H1 (cell line): ENCODE measurements at regions not wholly inside any gene's neighbourhood (a gene's known extent, or its start where the extent isn't known, plus 50 kb on each side); places are given as distances from the start of the nearest gene placed in this dataset.

Experiments used
- BACH1 ChIP-seq: IDR thresholded peaks from 2 replicates; pipeline ENCODE4 v1.6.1; 2012; ENCODE audit warnings: low read length, improper control_type of control experiment
- BRCA1 ChIP-seq: IDR thresholded peaks from 2 replicates; pipeline ENCODE4 v1.6.1; 2012; ENCODE audit warnings: low read depth, low read length, improper control_type of control experiment
- EZH2 ChIP-seq: fragments of 200-600 bp; sonication (generic); IDR thresholded peaks from 2 replicates; pipeline ENCODE4 v1.7.1; 2012; ENCODE audit warnings: low read depth, mild to moderate bottlenecking, moderate library complexity, low read length, inconsistent platforms; ENCODE audit not compliant: severe bottlenecking
- NANOG ChIP-seq: IDR thresholded peaks from 2 replicates; pipeline ENCODE4 v1.6.1; 2011; ENCODE audit warnings: low read length, low read depth, mild to moderate bottlenecking, inconsistent platforms; ENCODE audit not compliant: insufficient read depth, poor library complexity, severe bottlenecking
- RAD21 ChIP-seq, 2 experiments: IDR thresholded peaks in 1 of 2; conservative IDR thresholded peaks in 1 of 2; 2 replicates each; pipeline ENCODE4 v1.6.1; 2011; ENCODE audit warnings: low read depth in 2 of 2, low read length in 2 of 2, improper control_type of control experiment in 1 of 2, inconsistent platforms in 1 of 2, mild to moderate bottlenecking in 1 of 2, moderate library complexity in 1 of 2
- TF ChIP-seq, protein P1 (sequence below), 3 experiments: IDR thresholded peaks; 1 replicate in 2 of 3; 2 replicates in 1 of 3; pipeline versions ENCODE4 v1.5.1 to v1.6.1; 2011; ENCODE audit warnings: low read length in 3 of 3, mild to moderate bottlenecking in 3 of 3, inconsistent platforms in 2 of 3, low read depth in 1 of 3, moderate library complexity in 1 of 3; ENCODE audit not compliant: insufficient read depth in 1 of 3; ENCODE audit errors: control extremely low read depth in 1 of 3
- TF ChIP-seq, protein P2 (sequence below): IDR thresholded peaks from 2 replicates; pipeline ENCODE4 v1.6.1; 2012; ENCODE audit warnings: inconsistent platforms
- TF ChIP-seq, protein P3 (sequence below): IDR thresholded peaks from 2 replicates; pipeline ENCODE4 v1.6.1; 2011; ENCODE audit warnings: low read depth, mild to moderate bottlenecking, low read length; ENCODE audit not compliant: insufficient read depth

DNA sequence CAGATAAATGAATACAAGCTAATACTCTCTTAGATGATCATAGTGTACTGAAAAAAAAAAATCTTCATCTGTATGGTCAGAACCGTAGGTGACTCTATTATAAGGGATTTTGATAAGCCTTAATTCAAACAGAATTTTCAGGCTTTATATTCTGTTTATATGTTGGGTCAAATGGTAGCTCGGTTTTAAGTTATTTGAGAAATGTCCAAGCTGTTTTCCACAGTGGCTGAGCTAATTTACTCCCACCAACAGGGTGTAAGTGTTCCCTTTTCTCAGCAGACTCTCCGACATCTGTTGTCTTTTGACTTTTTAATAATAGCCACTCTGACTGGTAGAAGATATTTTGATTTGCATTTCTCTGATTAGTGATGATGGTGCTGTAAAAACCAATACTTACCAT is 328.8 kb upstream of the MAGI2 start:
- no peak for TF ChIP-seq EZH2
- TF ChIP-seq, protein P1, sequence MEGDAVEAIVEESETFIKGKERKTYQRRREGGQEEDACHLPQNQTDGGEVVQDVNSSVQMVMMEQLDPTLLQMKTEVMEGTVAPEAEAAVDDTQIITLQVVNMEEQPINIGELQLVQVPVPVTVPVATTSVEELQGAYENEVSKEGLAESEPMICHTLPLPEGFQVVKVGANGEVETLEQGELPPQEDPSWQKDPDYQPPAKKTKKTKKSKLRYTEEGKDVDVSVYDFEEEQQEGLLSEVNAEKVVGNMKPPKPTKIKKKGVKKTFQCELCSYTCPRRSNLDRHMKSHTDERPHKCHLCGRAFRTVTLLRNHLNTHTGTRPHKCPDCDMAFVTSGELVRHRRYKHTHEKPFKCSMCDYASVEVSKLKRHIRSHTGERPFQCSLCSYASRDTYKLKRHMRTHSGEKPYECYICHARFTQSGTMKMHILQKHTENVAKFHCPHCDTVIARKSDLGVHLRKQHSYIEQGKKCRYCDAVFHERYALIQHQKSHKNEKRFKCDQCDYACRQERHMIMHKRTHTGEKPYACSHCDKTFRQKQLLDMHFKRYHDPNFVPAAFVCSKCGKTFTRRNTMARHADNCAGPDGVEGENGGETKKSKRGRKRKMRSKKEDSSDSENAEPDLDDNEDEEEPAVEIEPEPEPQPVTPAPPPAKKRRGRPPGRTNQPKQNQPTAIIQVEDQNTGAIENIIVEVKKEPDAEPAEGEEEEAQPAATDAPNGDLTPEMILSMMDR (IDR thresholded peaks at IDR 0.05; ENCODE audit: control extremely low read depth in 1 of 3, insufficient read depth in 1 of 3, low read depth in 1 of 3, low read length in 3 of 3), result no peak
- no peak for TF ChIP-seq BRCA1
- no peak for TF ChIP-seq NANOG
- no peak for TF ChIP-seq BACH1
- no peak for TF ChIP-seq RAD21 (IDR thresholded peaks at IDR 0.05 in 1 of 2, conservative IDR thresholded peaks at IDR 0.05 in 1 of 2; ENCODE audit: low read depth in 2 of 2, low read length in 2 of 2)
- TF ChIP-seq, protein P2, sequence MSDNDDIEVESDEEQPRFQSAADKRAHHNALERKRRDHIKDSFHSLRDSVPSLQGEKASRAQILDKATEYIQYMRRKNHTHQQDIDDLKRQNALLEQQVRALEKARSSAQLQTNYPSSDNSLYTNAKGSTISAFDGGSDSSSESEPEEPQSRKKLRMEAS, result no peak
- TF ChIP-seq, protein P3, sequence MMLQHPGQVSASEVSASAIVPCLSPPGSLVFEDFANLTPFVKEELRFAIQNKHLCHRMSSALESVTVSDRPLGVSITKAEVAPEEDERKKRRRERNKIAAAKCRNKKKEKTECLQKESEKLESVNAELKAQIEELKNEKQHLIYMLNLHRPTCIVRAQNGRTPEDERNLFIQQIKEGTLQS, result no peak
